Trophoblast cell (in vitro differentiated cells and primary cell): ENCODE measurements at regions not wholly inside any gene's neighbourhood (a gene's known extent, or its start where the extent isn't known, plus 50 kb on each side); places are given as distances from the start of the nearest gene placed in this dataset.

Experiments
- DNase-seq, 2 donors: peaks; one replicate each; pipeline ENCODE4 v3.0.0-alpha.2; 2016
- H2AFZ ChIP-seq: 2 replicates; pipeline ENCODE4 v1.6.1; 2013; ENCODE audit warnings: low read length, moderate library complexity, mild to moderate bottlenecking; ENCODE audit not compliant: insufficient read depth, poor library complexity
- H2AK5ac ChIP-seq: 2 replicates; pipeline ENCODE4 v1.6.1; 2013; ENCODE audit warnings: mild to moderate bottlenecking, low read length
- H2BK120ac ChIP-seq: 2 replicates; pipeline ENCODE4 v1.6.1; 2013; ENCODE audit warnings: low read length, mild to moderate bottlenecking, moderate library complexity; ENCODE audit not compliant: insufficient read depth, poor library complexity
- H2BK12ac ChIP-seq: 2 replicates; pipeline ENCODE4 v1.6.1; 2013; ENCODE audit warnings: mild to moderate bottlenecking, low read length, moderate library complexity
- H2BK5ac ChIP-seq: 2 replicates; pipeline ENCODE4 v1.6.1; 2013; ENCODE audit warnings: low read length, low read depth, moderate library complexity, mild to moderate bottlenecking; ENCODE audit not compliant: poor library complexity
- H3K14ac ChIP-seq: 2 replicates; pipeline ENCODE4 v1.6.1; 2013; ENCODE audit warnings: mild to moderate bottlenecking, low read length
- H3K18ac ChIP-seq: 2 replicates; pipeline ENCODE4 v1.6.1; 2013; ENCODE audit warnings: mild to moderate bottlenecking, low read length
- H3K23ac ChIP-seq: 2 replicates; pipeline ENCODE4 v1.6.1; 2013; ENCODE audit warnings: low read length
- H3K27ac ChIP-seq: 2 replicates; pipeline ENCODE4 v1.5.1; 2013; ENCODE audit warnings: low read depth, mild to moderate bottlenecking, inconsistent platforms, low read length, moderate library complexity
- H3K27me3 ChIP-seq: 2 replicates; pipeline ENCODE4 v1.6.1; 2013; ENCODE audit warnings: inconsistent platforms, mild to moderate bottlenecking, low read length, moderate library complexity; ENCODE audit not compliant: insufficient read depth
- H3K36me3 ChIP-seq, 2 experiments: 1 replicate in 1 of 2; 2 replicates in 1 of 2; pipeline ENCODE4 v1.6.1; 2013; ENCODE audit warnings: low read length in 2 of 2, mild to moderate bottlenecking in 2 of 2, moderate library complexity in 1 of 2; ENCODE audit not compliant: insufficient read depth in 2 of 2, control insufficient read depth in 1 of 2
- H3K4ac ChIP-seq: 2 replicates; pipeline ENCODE4 v1.6.1; 2013; ENCODE audit warnings: low read depth, mild to moderate bottlenecking, low read length, moderate library complexity
- H3K4me1 ChIP-seq, 2 experiments: 1 replicate in 1 of 2; 2 replicates in 1 of 2; pipeline ENCODE4 v1.6.1; 2013; ENCODE audit warnings: low read length in 2 of 2, mild to moderate bottlenecking in 2 of 2, moderate library complexity in 1 of 2; ENCODE audit not compliant: insufficient read depth in 2 of 2, control insufficient read depth in 1 of 2
- H3K4me2 ChIP-seq: 2 replicates; pipeline ENCODE4 v1.6.1; 2013; ENCODE audit warnings: inconsistent platforms, mild to moderate bottlenecking, low read length, moderate library complexity
- H3K4me3 ChIP-seq: 2 replicates; pipeline ENCODE4 v1.5.1; 2013; ENCODE audit warnings: mild to moderate bottlenecking, low read depth, low read length, inconsistent platforms
- H3K79me1 ChIP-seq: one replicate; pipeline ENCODE4 v1.6.1; 2013; ENCODE audit warnings: low read length
- H3K79me2 ChIP-seq: 2 replicates; pipeline ENCODE4 v1.6.1; 2013; ENCODE audit warnings: low read length, mild to moderate bottlenecking; ENCODE audit not compliant: control insufficient read depth, insufficient read depth, poor library complexity
- H3K9ac ChIP-seq: 2 replicates; pipeline ENCODE4 v1.6.1; 2013; ENCODE audit warnings: mild to moderate bottlenecking, low read length
- H3K9me3 ChIP-seq: 2 replicates; pipeline ENCODE4 v1.6.1; 2013; ENCODE audit warnings: low read depth, mild to moderate bottlenecking, control low read depth, inconsistent platforms, low read length; ENCODE audit not compliant: insufficient read depth
- H4K12ac ChIP-seq: 2 replicates; pipeline ENCODE4 v1.6.1; 2013; ENCODE audit warnings: low read depth, mild to moderate bottlenecking, low read length, moderate library complexity
- H4K8ac ChIP-seq: 2 replicates; pipeline ENCODE4 v1.6.1; 2013; ENCODE audit warnings: low read depth, mild to moderate bottlenecking, low read length, moderate library complexity
- H4K91ac ChIP-seq: one replicate; pipeline ENCODE4 v1.6.1; 2013; ENCODE audit warnings: low read depth, mild to moderate bottlenecking, low read length, moderate library complexity
- WGBS: extraction: QIAGEN DNeasy Blood & Tissue Kit; methylation state at CpG from one replicate; pipeline ENCODE4 v1.1.7; 2013; ENCODE audit warnings: missing lambda C conversion rate; ENCODE audit not compliant: insufficient read length, insufficient coverage; ENCODE audit errors: extremely low coverage; 5-methylcytosine and 5-hydroxymethylcytosine counted together

DNA sequence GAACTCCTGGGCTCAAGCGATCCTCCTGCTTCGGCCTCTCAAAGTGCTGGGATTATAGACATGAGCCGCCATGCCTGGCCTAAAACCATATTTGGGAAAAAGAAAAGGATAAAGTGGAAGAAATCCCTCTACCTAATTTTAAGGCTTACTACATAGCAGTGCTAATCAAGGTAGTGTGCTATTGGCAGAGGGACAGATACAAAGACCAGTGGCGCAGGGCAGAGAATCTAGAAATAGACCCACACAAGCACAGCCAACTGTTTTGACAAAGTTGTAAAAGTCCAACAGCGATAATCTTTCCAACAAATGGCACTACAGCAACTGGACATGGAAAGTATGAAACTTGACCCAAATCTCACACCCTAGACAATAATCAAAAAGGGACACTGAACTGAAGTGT lies 138.4 kb downstream of the TFCP2L1 start:
- Histone ChIP-seq H3K14ac (no peak overlapping the region), H2BK120ac (no peak overlapping the region), H3K9me3 (no peaks in the 10 kb centered on the region), H3K4me2 (no peak overlapping the region), H3K79me2 (no peaks in the 10 kb centered on the region), H4K8ac (no peak overlapping the region), H3K9ac (no peak overlapping the region), H3K4ac (no peak overlapping the region), H3K27me3 (no peaks in the 10 kb centered on the region), H4K91ac (no peak overlapping the region), H3K4me3 (no peak overlapping the region), H2AFZ (no peak overlapping the region), H3K27ac (no peak overlapping the region), H4K12ac (no peak overlapping the region), H3K18ac (no peak overlapping the region), H3K23ac (no peak overlapping the region), H2AK5ac (no peak overlapping the region), H2BK5ac (no peak overlapping the region), H3K79me1 (no peaks in the 10 kb centered on the region), H3K4me1 (no peaks in the 10 kb centered on the region), H2BK12ac (no peak overlapping the region), H3K36me3 (no peaks in the 10 kb centered on the region)
- DNase-seq = no peak
- no CpG with 5 or more reads among the region's 5 CpGs for WGBS

DNA sequence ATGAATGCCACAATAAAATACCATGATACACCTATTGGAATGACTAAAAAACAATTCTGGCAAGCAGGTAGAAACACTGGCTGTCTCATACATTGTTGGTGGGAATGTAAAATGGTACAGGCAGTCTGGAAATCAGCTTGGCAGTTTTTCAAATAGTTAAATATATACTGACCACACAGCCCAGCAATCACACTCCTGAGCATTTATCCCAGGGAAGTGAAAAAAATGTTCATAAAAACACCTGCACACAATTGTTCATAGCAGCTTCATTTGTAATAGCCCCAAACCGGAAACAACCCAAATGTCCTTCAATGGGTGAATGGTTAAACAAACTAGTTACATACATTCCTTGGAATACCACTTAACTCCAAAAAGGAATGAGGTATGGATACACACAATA lies 137.2 kb downstream of the TFCP2L1 start:
- H3K36me3 ChIP-seq = no peaks in the 10 kb centered on the region
- H4K8ac ChIP-seq = no peak overlapping the region
- WGBS = no CpG with 5 or more reads among the region's 1 CpG

DNA sequence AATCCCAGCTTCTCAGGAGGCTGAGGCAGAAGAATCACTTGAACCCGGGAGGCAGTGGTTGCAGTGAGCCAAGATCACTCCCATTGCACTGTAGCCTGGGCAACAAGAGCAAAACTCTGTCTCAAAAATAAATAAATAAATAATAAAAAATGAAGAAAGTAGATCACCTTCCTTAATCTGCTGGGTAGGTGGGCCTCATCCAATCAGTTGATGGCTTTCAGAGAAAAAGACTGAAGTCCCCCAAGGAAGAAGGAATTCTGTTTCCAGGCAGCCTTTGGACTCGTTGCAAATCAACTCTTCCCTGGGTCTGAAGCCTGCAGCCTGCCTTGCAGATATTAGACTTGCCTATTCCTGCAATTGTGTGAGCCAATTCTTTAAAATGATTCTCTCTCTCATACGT lies 136.5 kb downstream of the TFCP2L1 start:
- no peak overlapping the region for H3K4me2 ChIP-seq
- H2BK5ac ChIP-seq = no peak overlapping the region
- H4K91ac ChIP-seq = no peak overlapping the region
- no peaks in the 10 kb centered on the region for H3K36me3 ChIP-seq
- H2BK12ac ChIP-seq = no peak overlapping the region
- no peak overlapping the region for H3K4me3 ChIP-seq
- H2AK5ac ChIP-seq = no peak overlapping the region
- H3K23ac ChIP-seq = no peak overlapping the region
- H4K12ac ChIP-seq = no peak overlapping the region
- no peaks in the 10 kb centered on the region for H3K27me3 ChIP-seq
- H3K4ac ChIP-seq = no peak overlapping the region
- no peak overlapping the region for H3K27ac ChIP-seq
- DNase-seq = no peak
- H3K79me1 ChIP-seq = no peaks in the 10 kb centered on the region
- H3K18ac ChIP-seq = no peak overlapping the region
- no peak overlapping the region for H4K8ac ChIP-seq
- no peak overlapping the region for H2AFZ ChIP-seq
- no peaks in the 10 kb centered on the region for H3K9me3 ChIP-seq
- no CpG with 5 or more reads among the region's 3 CpGs for WGBS
- H3K4me1 ChIP-seq = no peaks in the 10 kb centered on the region
- H3K79me2 ChIP-seq = no peaks in the 10 kb centered on the region
- no peak overlapping the region for H3K9ac ChIP-seq
- no peak overlapping the region for H3K14ac ChIP-seq
- H2BK120ac ChIP-seq = no peak overlapping the region

More for the DNA sequence above, 137.2 kb downstream of the TFCP2L1 start:
- no peak overlapping the region for H2AFZ ChIP-seq
- H3K4me1 ChIP-seq = no peaks in the 10 kb centered on the region
- H3K18ac ChIP-seq = no peak overlapping the region
- no peak overlapping the region for H3K4ac ChIP-seq
- no peak overlapping the region for H4K12ac ChIP-seq
- no peak overlapping the region for H2BK5ac ChIP-seq
- H3K9me3 ChIP-seq = no peaks in the 10 kb centered on the region
- no peak for DNase-seq
- H2BK12ac ChIP-seq = no peak overlapping the region
- H3K14ac ChIP-seq = no peak overlapping the region
- H3K4me2 ChIP-seq = no peak overlapping the region
- H2AK5ac ChIP-seq = no peak overlapping the region
- no peaks in the 10 kb centered on the region for H3K79me2 ChIP-seq
- no peak overlapping the region for H3K4me3 ChIP-seq
- no peaks in the 10 kb centered on the region for H3K27me3 ChIP-seq
- H3K23ac ChIP-seq = no peak overlapping the region
- no peak overlapping the region for H3K27ac ChIP-seq
- H4K91ac ChIP-seq = no peak overlapping the region
- H3K9ac ChIP-seq = no peak overlapping the region
- H2BK120ac ChIP-seq = no peak overlapping the region
- H3K79me1 ChIP-seq = no peaks in the 10 kb centered on the region

DNA sequence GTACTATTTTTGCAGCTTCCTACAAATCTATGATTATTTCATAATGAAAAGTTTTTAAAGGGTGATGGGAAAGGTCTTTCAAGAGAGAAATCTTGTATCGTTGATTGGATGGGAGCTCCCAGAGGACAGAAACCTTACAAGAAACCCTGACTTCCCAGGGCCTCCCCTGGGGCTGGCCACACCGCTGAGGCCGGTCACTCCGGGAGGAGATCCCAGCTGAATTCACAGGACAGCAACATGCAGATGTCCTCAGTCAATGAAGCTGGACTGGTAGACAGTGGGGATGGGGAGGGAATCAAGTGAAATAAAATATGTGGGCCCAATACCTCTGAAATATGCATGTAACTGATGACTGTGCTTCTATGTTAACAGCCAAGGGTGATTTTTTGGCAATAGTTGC lies 135.6 kb downstream of the TFCP2L1 start:
- H4K8ac ChIP-seq = no peak overlapping the region
- no peaks in the 10 kb centered on the region for H3K9me3 ChIP-seq
- no peak overlapping the region for H2BK5ac ChIP-seq
- H3K23ac ChIP-seq = no peak overlapping the region
- no peaks in the 10 kb centered on the region for H3K27me3 ChIP-seq
- no peaks in the 10 kb centered on the region for H3K36me3 ChIP-seq
- no peak overlapping the region for H3K4ac ChIP-seq
- no peak overlapping the region for H3K4me3 ChIP-seq
- no peak overlapping the region for H3K18ac ChIP-seq
- no peak overlapping the region for H4K91ac ChIP-seq
- no peak overlapping the region for H2AFZ ChIP-seq
- no peaks in the 10 kb centered on the region for H3K4me1 ChIP-seq
- H3K14ac ChIP-seq = no peak overlapping the region
- H3K79me1 ChIP-seq = no peaks in the 10 kb centered on the region
- no peaks in the 10 kb centered on the region for H3K79me2 ChIP-seq
- no peak overlapping the region for H4K12ac ChIP-seq
- H2AK5ac ChIP-seq = no peak overlapping the region
- H2BK120ac ChIP-seq = no peak overlapping the region
- H3K4me2 ChIP-seq = no peak overlapping the region
- no peak for DNase-seq
- no peak overlapping the region for H3K9ac ChIP-seq
- WGBS = no CpG with 5 or more reads among the region's 4 CpGs
- H2BK12ac ChIP-seq = no peak overlapping the region
- no peak overlapping the region for H3K27ac ChIP-seq
